Adrenal gland (tissue), 9 donors: ENCODE measurements at regions not wholly inside any gene's neighbourhood (a gene's known extent, or its start where the extent isn't known, plus 50 kb on each side); places are given as distances from the start of the nearest gene placed in this dataset.
"Not testable (repeated sequence)": the region's sequence is repeated elsewhere in the genome, so short reads cannot be mapped to it uniquely, and the experiment has no call there.

Source experiments
- DNase-seq, 7 donors: peaks; one replicate each; pipeline ENCODE4 v3.0.0-alpha.2; 2019 to 2020
- H3K27ac ChIP-seq, 5 donors: fragments of 200-600 bp; sonication (generic) in 4 of 5; 1 replicate in 3 of 5; 2 replicates in 2 of 5; pipeline versions ENCODE4 v1.5.1 to v1.8.0; 2016 to 2020; ENCODE audit warnings: mild to moderate bottlenecking in 1 of 5
- H3K27me3 ChIP-seq: fragments of 200-600 bp; 2 replicates; pipeline ENCODE4 v1.8.0; 2021
- H3K36me3 ChIP-seq, 2 donors: fragments of 200-600 bp; replicated peaks in 1 of 2; 1 replicate in 1 of 2; 2 replicates in 1 of 2; pipeline versions ENCODE4 v1.5.1 to v1.8.0; 2018 to 2022
- H3K4me1 ChIP-seq, 2 donors: fragments of 200-600 bp; replicated peaks in 1 of 2; 1 replicate in 1 of 2; 2 replicates in 1 of 2; pipeline versions ENCODE4 v1.5.1 to v1.8.0; 2018 to 2021
- H3K4me3 ChIP-seq, 4 donors: fragments of 200-600 bp; sonication (generic) in 3 of 4; one replicate each; pipeline ENCODE4 v1.5.1; 2016 to 2018
- H3K9me3 ChIP-seq, 3 donors: fragments of 200-600 bp; sonication (generic) in 1 of 3; replicated peaks in 1 of 3; 1 replicate in 2 of 3; 2 replicates in 1 of 3; pipeline versions ENCODE4 v1.5.1 to v1.8.0; 2016 to 2021
- POLR2A ChIP-seq, 2 donors: fragments of 450-650 bp; IDR thresholded peaks; one replicate each; pipeline ENCODE4 v1.6.1; 2017; ENCODE audit warnings: antibody characterized with exemption in 2 of 2, mild to moderate bottlenecking in 2 of 2, moderate library complexity in 1 of 2
- WGBS, 4 donors: extraction: QIAGEN DNeasy Blood & Tissue Kit in 2 of 4; methylation state at CpG; one replicate each; pipeline versions ENCODE4 v1.1.5 to v1.1.7; 2013 to 2017; 5-methylcytosine and 5-hydroxymethylcytosine counted together
- intact Hi-C, 2 donors: fragments of 100-400 bp; cut with DNase I; formaldehyde crosslinking; loops; one replicate each; pipeline versions ENCODE4 v1.14.1 to v1.15.0; 2022 to 2023
- TF ChIP-seq, protein P1 (sequence below), 6 experiments: fragments of 450-650 bp in 4 of 6; fragments of 200-600 bp in 2 of 6; sonication (generic) in 1 of 6; IDR thresholded peaks; 1 replicate in 5 of 6; 2 replicates in 1 of 6; pipeline versions ENCODE4 v1.5.1 to v1.8.0; 2016 to 2021; ENCODE audit warnings: antibody characterized with exemption in 6 of 6, mild to moderate bottlenecking in 2 of 6, moderate library complexity in 1 of 6
- donor health status: healthy with polysubstance abuse.
- donor health status: Bipolar disorder and iron deficiency.
- donor health status: DM: yes; HTN: yes; CAD: no.
- donor health status: DM: no; HTN: no; CAD: no.
- donor health status: DM: no; HTN: no; CAD: no.

- WGBS, 4 donors, result 86 to 94% (median 89%) methylated on average over 11 to 16 of the region's 16 CpGs
- intact Hi-C loops, H3K9me3 ChIP-seq, DNase-seq, H3K27ac ChIP-seq, H3K4me1 ChIP-seq, H3K4me3 ChIP-seq, H3K36me3 ChIP-seq, H3K27me3 ChIP-seq: not testable (repeated sequence)
Observed at GRCh38 chr1:219863816-219864215, 64.5 kb downstream of the SLC30A10 start.

DNA sequence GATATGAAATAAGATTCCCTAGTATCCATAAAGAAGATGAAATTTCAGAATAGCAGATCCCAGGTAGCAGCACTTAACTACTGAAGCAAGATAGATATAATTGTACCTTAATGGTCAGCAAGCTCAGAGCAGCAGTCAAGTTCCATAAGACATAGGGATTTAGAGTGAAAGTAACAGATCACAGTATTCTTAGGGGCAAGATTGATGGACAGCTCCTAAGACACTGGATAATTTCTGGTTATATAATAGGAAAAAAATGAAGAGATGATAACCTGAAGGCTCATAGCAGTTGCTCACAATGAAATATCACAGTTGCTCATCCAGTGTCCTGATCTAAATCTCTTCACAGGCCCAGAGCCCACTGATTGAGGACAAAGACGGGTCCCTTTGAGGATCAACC, 66.0 kb downstream of the SLC30A10 start:
- 33 to 50% (median 41%) methylated on average over 1 of the region's 1 CpG for WGBS, 4 donors

GRCh38 chr1:219858980-219859379, 69.4 kb downstream of the SLC30A10 start:
- no peak overlapping the region for H3K27ac ChIP-seq
- TF ChIP-seq, protein P1, sequence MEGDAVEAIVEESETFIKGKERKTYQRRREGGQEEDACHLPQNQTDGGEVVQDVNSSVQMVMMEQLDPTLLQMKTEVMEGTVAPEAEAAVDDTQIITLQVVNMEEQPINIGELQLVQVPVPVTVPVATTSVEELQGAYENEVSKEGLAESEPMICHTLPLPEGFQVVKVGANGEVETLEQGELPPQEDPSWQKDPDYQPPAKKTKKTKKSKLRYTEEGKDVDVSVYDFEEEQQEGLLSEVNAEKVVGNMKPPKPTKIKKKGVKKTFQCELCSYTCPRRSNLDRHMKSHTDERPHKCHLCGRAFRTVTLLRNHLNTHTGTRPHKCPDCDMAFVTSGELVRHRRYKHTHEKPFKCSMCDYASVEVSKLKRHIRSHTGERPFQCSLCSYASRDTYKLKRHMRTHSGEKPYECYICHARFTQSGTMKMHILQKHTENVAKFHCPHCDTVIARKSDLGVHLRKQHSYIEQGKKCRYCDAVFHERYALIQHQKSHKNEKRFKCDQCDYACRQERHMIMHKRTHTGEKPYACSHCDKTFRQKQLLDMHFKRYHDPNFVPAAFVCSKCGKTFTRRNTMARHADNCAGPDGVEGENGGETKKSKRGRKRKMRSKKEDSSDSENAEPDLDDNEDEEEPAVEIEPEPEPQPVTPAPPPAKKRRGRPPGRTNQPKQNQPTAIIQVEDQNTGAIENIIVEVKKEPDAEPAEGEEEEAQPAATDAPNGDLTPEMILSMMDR (IDR thresholded peaks at IDR 0.05), result no peak
- no peak for TF ChIP-seq POLR2A (IDR thresholded peaks at IDR 0.05)
- intact Hi-C loops, result no loop called here
- no peaks in the 10 kb centered on the region for H3K9me3 ChIP-seq
- WGBS, 4 donors, result 59 to 75% (median 62%) methylated on average over 3 of the region's 3 CpGs
- H3K4me3 ChIP-seq, result no peak overlapping the region
- no peaks in the 10 kb centered on the region for H3K27me3 ChIP-seq
- no peaks in the 10 kb centered on the region for H3K36me3 ChIP-seq
- no peak for DNase-seq
- H3K4me1 ChIP-seq, result no peaks in the 10 kb centered on the region

More for the DNA sequence above, 66.0 kb downstream of the SLC30A10 start:
- H3K36me3 ChIP-seq, result no peaks in the 10 kb centered on the region
- no peak overlapping the region for H3K4me3 ChIP-seq
- intact Hi-C loops, result no loop called here
- no peak for DNase-seq
- H3K27me3 ChIP-seq, result no peaks in the 10 kb centered on the region
- H3K27ac ChIP-seq, result no peak overlapping the region
- H3K9me3 ChIP-seq, result no peaks in the 10 kb centered on the region
- H3K4me1 ChIP-seq, result no peaks in the 10 kb centered on the region
- TF ChIP-seq, protein P1 (IDR thresholded peaks at IDR 0.05), result no peak
- TF ChIP-seq POLR2A (IDR thresholded peaks at IDR 0.05), result no peak

GRCh38 chr1:219847215-219847855, 81.0 kb downstream of the SLC30A10 start:
- Histone ChIP-seq H3K4me1 (no peaks in the 10 kb centered on the region), H3K36me3 (no peaks in the 10 kb centered on the region), H3K4me3 (no peak overlapping the region), H3K27ac (no peak overlapping the region), H3K9me3 (no peaks in the 10 kb centered on the region), H3K27me3 (no peaks in the 10 kb centered on the region)
- TF ChIP-seq POLR2A (IDR thresholded peaks at IDR 0.05), result no peak
- TF ChIP-seq, protein P1 (IDR thresholded peaks at IDR 0.05), result no peak
- no peak for DNase-seq
- 57 to 82% (median 75%) methylated on average over 4 of the region's 4 CpGs for WGBS, 4 donors
- intact Hi-C loops, result no loop called here

- WGBS, 4 donors, result 75 to 77% (median 76%) methylated on average over 7 to 14 of the region's 15 CpGs
- H3K27ac ChIP-seq, H3K4me1 ChIP-seq, DNase-seq, H3K36me3 ChIP-seq, H3K4me3 ChIP-seq, H3K9me3 ChIP-seq, intact Hi-C loops, H3K27me3 ChIP-seq: not testable (repeated sequence)
Observed at GRCh38 chr1:219839595-219839994, 88.8 kb downstream of the SLC30A10 start.
